A673 (cell line): ENCODE measurements at regions not wholly inside any gene's neighbourhood (a gene's known extent, or its start where the extent isn't known, plus 50 kb on each side); places are given as distances from the start of the nearest gene placed in this dataset.

Experiments
- BruUV-seq: library from RNA; stranded (reverse); fragments of 400-500 nt; replicated peaks from 2 replicates; lab custom pipeline; 2021; lab: Mats Ljungman, UMichigan
- CTCF ChIA-PET: fragments of 300-600 bp; sonication (Branson Sonifier 250); formaldehyde crosslinking; loops from one replicate; lab custom pipeline; 2022; ENCODE audit warnings: antibody characterized with exemption; lab: Charles Lee
- POLR2A ChIA-PET: fragments of 300-600 bp; sonication (Branson Sonifier 250); formaldehyde crosslinking; loops from one replicate; lab custom pipeline; 2022; ENCODE audit warnings: antibody characterized with exemption; ENCODE audit not compliant: low non-redundant PET; lab: Charles Lee
- DNase-seq: peaks from one replicate; pipeline ENCODE4 v3.0.0-alpha.2; 2015; ENCODE audit warnings: low spot score
- H3K27ac ChIP-seq: fragments of 200-600 bp; sonication (generic); 2 replicates; pipeline ENCODE4 v1.5.1; 2016; ENCODE audit warnings: mixed run types, low read depth, mild to moderate bottlenecking, mixed read lengths, antibody characterized with exemption, low read length; ENCODE audit not compliant: poor library complexity, severe bottlenecking
- H3K27me3 ChIP-seq: fragments of 200-600 bp; sonication (generic); replicated peaks from 2 replicates; pipeline ENCODE4 v1.6.1; 2017; ENCODE audit warnings: mixed run types, low read depth, mild to moderate bottlenecking, mixed read lengths, antibody characterized with exemption, low read length; ENCODE audit not compliant: insufficient read depth, poor library complexity
- H3K36me3 ChIP-seq: fragments of 200-600 bp; sonication (generic); 2 replicates; pipeline ENCODE4 v1.6.1; 2016; ENCODE audit warnings: mixed run types, mild to moderate bottlenecking, mixed read lengths, antibody characterized with exemption, low read length; ENCODE audit not compliant: insufficient read depth, poor library complexity, severe bottlenecking
- H3K4me1 ChIP-seq: fragments of 200-600 bp; sonication (generic); 2 replicates; pipeline ENCODE4 v1.6.1; 2017; ENCODE audit warnings: mixed run types, mild to moderate bottlenecking, mixed read lengths, antibody characterized with exemption, low read length; ENCODE audit not compliant: insufficient read depth, poor library complexity, severe bottlenecking
- H3K4me3 ChIP-seq: fragments of 200-600 bp; sonication (generic); 2 replicates; pipeline ENCODE4 v1.5.1; 2016; ENCODE audit warnings: low read depth, mixed run types, mild to moderate bottlenecking, mixed read lengths, low read length; ENCODE audit not compliant: poor library complexity, severe bottlenecking
- H3K9me3 ChIP-seq: fragments of 200-600 bp; sonication (generic); 2 replicates; pipeline ENCODE4 v1.6.1; 2016; ENCODE audit warnings: mixed run types, low read depth, mild to moderate bottlenecking, mixed read lengths, antibody characterized with exemption, low read length; ENCODE audit not compliant: poor library complexity, severe bottlenecking
- CTCF ChIP-seq: fragments of 300-800, 200-600 bp; sonication (generic); conservative IDR thresholded peaks from 2 replicates; pipeline ENCODE4 v1.5.1; 2017; ENCODE audit warnings: low read depth, mild to moderate bottlenecking, antibody characterized with exemption, low read length, moderate library complexity, mixed read lengths
- EZH2 ChIP-seq: fragments of 200-600 bp; sonication (generic); IDR thresholded peaks from 2 replicates; pipeline ENCODE4 v1.6.1; 2017; ENCODE audit warnings: borderline replicate concordance, low read depth, mild to moderate bottlenecking, mixed read lengths, antibody characterized with exemption, low read length; ENCODE audit not compliant: poor library complexity, severe bottlenecking
- intact Hi-C: fragments of 100-400 bp; cut with micrococcal nuclease; formaldehyde crosslinking; loops from one replicate; pipeline ENCODE4 v1.10.0; 2022; ENCODE audit not compliant: unreplicated experiment

- DNase-seq = no peak
- Histone ChIP-seq H3K4me3 (no peak overlapping the region), H3K27me3 (no peaks in the 10 kb centered on the region), H3K9me3 (no peaks in the 10 kb centered on the region), H3K36me3 (no peaks in the 10 kb centered on the region), H3K27ac (no peak overlapping the region), H3K4me1 (no peaks in the 10 kb centered on the region)
- BruUV-seq = no TSS peak
- ChIA-PET POLR2A (no interaction called here), CTCF (no interaction called here)
- intact Hi-C loops = no loop called here
- TF ChIP-seq CTCF (no peak), EZH2 (no peak)
These were observed 62.0 kb upstream of the DSG1 start for GRCh38 chr18:31255953-31256352.

GRCh38 chr18:31258789-31259188 is 59.2 kb upstream of the DSG1 start:
- intact Hi-C loops = no loop called here
- Histone ChIP-seq H3K36me3 (no peaks in the 10 kb centered on the region), H3K27ac (no peak overlapping the region), H3K4me1 (no peaks in the 10 kb centered on the region), H3K27me3 (peaks cover 6% of the 10 kb centered on the region), H3K9me3 (no peaks in the 10 kb centered on the region), H3K4me3 (no peak overlapping the region)
- no TSS peak for BruUV-seq
- ChIA-PET POLR2A (no interaction called here), CTCF (no interaction called here)
- TF ChIP-seq EZH2 (no peak), CTCF (no peak)
- no peak for DNase-seq

GRCh38 chr18:31261792-31262582 is 56.0 kb upstream of the DSG1 start:
- H3K27ac ChIP-seq = no peak overlapping the region
- CTCF ChIA-PET = no interaction called here
- no TSS peak for BruUV-seq
- TF ChIP-seq EZH2 (no peak), CTCF (no peak)
- POLR2A ChIA-PET = no interaction called here
- no peaks in the 10 kb centered on the region for H3K9me3 ChIP-seq
- peaks cover 6% of the 10 kb centered on the region for H3K27me3 ChIP-seq
- H3K4me3 ChIP-seq = no peak overlapping the region
- no peaks in the 10 kb centered on the region for H3K36me3 ChIP-seq
- intact Hi-C loops = no loop called here
- no peaks in the 10 kb centered on the region for H3K4me1 ChIP-seq
- no peak for DNase-seq
